GM19468 (cell line): ENCODE measurements at regions not wholly inside any gene's neighbourhood (a gene's known extent, or its start where the extent isn't known, plus 50 kb on each side); places are given as distances from the start of the nearest gene placed in this dataset.

Experiments
- ATAC-seq: cut with Tn5 transposase; IDR thresholded peaks from one replicate; pipeline ENCODE4 v1.9.1; 2021; ENCODE audit warnings: mild to moderate bottlenecking, moderate library complexity, moderate number of reproducible peaks; ENCODE audit not compliant: unreplicated experiment; ENCODE audit errors: extremely low read depth

- no peak for ATAC-seq
Observed at GRCh38 chr6:138038142-138038870, 68.9 kb downstream of the PERP start.
